H1 (cell line): ENCODE measurements at regions not wholly inside any gene's neighbourhood (a gene's known extent, or its start where the extent isn't known, plus 50 kb on each side); places are given as distances from the start of the nearest gene placed in this dataset.

ENCODE experiments used
- CTCF ChIA-PET: fragments of 300-600 bp; sonication (Branson Sonifier 250); formaldehyde crosslinking; loops from one replicate; lab custom pipeline; 2021; ENCODE audit not compliant: partially characterized antibody; lab: Charles Lee
- POLR2A ChIA-PET: fragments of 300-600 bp; sonication (Branson Sonifier 250); formaldehyde crosslinking; loops from one replicate; lab custom pipeline; 2021; ENCODE audit warnings: inconsistent platforms; ENCODE audit not compliant: partially characterized antibody; lab: Charles Lee
- DNase-seq, 2 experiments: peaks; one replicate each; pipeline versions ENCODE4 v3.0.0 to v3.0.0-alpha.2; 2010 to 2022; ENCODE audit warnings: low spot score in 2 of 2, low read depth in 1 of 2, mixed read lengths in 1 of 2
- FAIRE-seq: peaks from 2 replicates; lab custom pipeline; 2011; peaks lifted over from hg19 to GRCh38; lab: Jason Lieb, UNC
- H2AFZ ChIP-seq: 2 replicates; pipeline ENCODE4 v1.8.1; 2012; ENCODE audit warnings: low read length, inconsistent platforms
- H2AK5ac ChIP-seq: 2 replicates; pipeline ENCODE4 v1.6.1; 2013; ENCODE audit warnings: low read depth, low read length
- H2BK120ac ChIP-seq: replicated peaks from 2 replicates; pipeline ENCODE3; 2013; ENCODE audit warnings: low read depth, low read length, inconsistent platforms
- H2BK12ac ChIP-seq: 2 replicates; pipeline ENCODE4 v1.6.1; 2013; ENCODE audit warnings: low read depth, low read length
- H2BK15ac ChIP-seq: 2 replicates; pipeline ENCODE4 v1.6.1; 2013; ENCODE audit warnings: low read length
- H2BK20ac ChIP-seq: 2 replicates; pipeline ENCODE4 v1.6.1; 2013; ENCODE audit warnings: low read length
- H2BK5ac ChIP-seq: 2 replicates; pipeline ENCODE4 v1.6.1; 2013; ENCODE audit warnings: low read depth, low read length
- H3K14ac ChIP-seq: 2 replicates; pipeline ENCODE4 v1.6.1; 2013; ENCODE audit warnings: inconsistent platforms; ENCODE audit not compliant: insufficient read length
- H3K18ac ChIP-seq: 2 replicates; pipeline ENCODE4 v1.6.1; 2013; ENCODE audit warnings: low read length; ENCODE audit errors: extremely low read depth
- H3K23ac ChIP-seq: 2 replicates; pipeline ENCODE4 v1.6.1; 2013; ENCODE audit warnings: inconsistent platforms; ENCODE audit not compliant: insufficient read length
- H3K23me2 ChIP-seq: 2 replicates; pipeline ENCODE4 v1.6.1; 2013; ENCODE audit warnings: low read depth, low read length
- H3K27ac ChIP-seq: 2 replicates; pipeline ENCODE4 v1.6.1; 2011; ENCODE audit warnings: low read depth, low read length, inconsistent platforms
- H3K27me3 ChIP-seq, 4 experiments: replicated peaks in 1 of 4; 1 replicate in 1 of 4; 2 replicates in 3 of 4; pipeline versions ENCODE4 v1.6.1 to v1.8.1; 2011 to 2013; ENCODE audit warnings: low read length in 3 of 4, mild to moderate bottlenecking in 3 of 4, inconsistent platforms in 2 of 4, mixed read lengths in 2 of 4, moderate library complexity in 1 of 4; ENCODE audit not compliant: control insufficient read depth in 3 of 4, insufficient read depth in 3 of 4; ENCODE audit errors: extremely low read depth in 1 of 4
- H3K36me3 ChIP-seq, 4 experiments: 2 replicates each; pipeline versions ENCODE4 v1.6.1 to v1.8.1; 2011 to 2013; ENCODE audit warnings: mild to moderate bottlenecking in 4 of 4, low read length in 3 of 4, moderate library complexity in 2 of 4, control low read depth in 1 of 4, inconsistent platforms in 1 of 4; ENCODE audit not compliant: insufficient read depth in 4 of 4, control insufficient read depth in 2 of 4
- H3K4ac ChIP-seq: replicated peaks from 2 replicates; pipeline ENCODE3; 2013; ENCODE audit warnings: low read length, low read depth, mixed read lengths, inconsistent platforms; ENCODE audit not compliant: insufficient read length
- H3K4me1 ChIP-seq, 4 experiments: replicated peaks in 1 of 4; 1 replicate in 1 of 4; 2 replicates in 3 of 4; pipeline versions ENCODE4 v1.6.1 to v1.8.1; 2011 to 2013; ENCODE audit warnings: low read length in 3 of 4, inconsistent platforms in 2 of 4, mixed read lengths in 1 of 4; ENCODE audit not compliant: insufficient read depth in 4 of 4, control insufficient read depth in 3 of 4
- H3K4me2 ChIP-seq, 2 experiments: 2 replicates each; pipeline versions ENCODE4 v1.6.1 to v1.8.1; 2011 to 2013; ENCODE audit warnings: low read depth in 2 of 2, low read length in 2 of 2, control low read depth in 1 of 2, inconsistent platforms in 1 of 2, mild to moderate bottlenecking in 1 of 2; ENCODE audit not compliant: insufficient read depth in 1 of 2
- H3K4me3 ChIP-seq, 4 experiments: fragments of 200-600, 300-600 bp in 1 of 4; sonication (generic), shearing (Covaris generic), sonication (Bioruptor Twin) in 1 of 4; 2 replicates each; pipeline versions ENCODE4 v1.5.1 to v1.8.1; 2011 to 2016; ENCODE audit warnings: low read length in 4 of 4, low read depth in 3 of 4, control low read depth in 2 of 4, inconsistent platforms in 2 of 4, mild to moderate bottlenecking in 2 of 4, mixed read lengths in 1 of 4, moderate library complexity in 1 of 4; ENCODE audit not compliant: insufficient read depth in 2 of 4; ENCODE audit errors: extremely low read depth in 1 of 4
- H3K56ac ChIP-seq: replicated peaks from 2 replicates; pipeline ENCODE3; 2013; ENCODE audit warnings: low read depth, mild to moderate bottlenecking, mixed read lengths, low read length, inconsistent platforms; ENCODE audit not compliant: insufficient read length
- H3K79me1 ChIP-seq: 2 replicates; pipeline ENCODE4 v1.6.1; 2013; ENCODE audit warnings: low read depth, low read length, control low read depth
- H3K79me2 ChIP-seq, 2 experiments: 2 replicates each; pipeline versions ENCODE4 v1.6.1 to v1.8.1; 2012 to 2013; ENCODE audit warnings: low read length in 2 of 2, mild to moderate bottlenecking in 2 of 2, inconsistent platforms in 1 of 2; ENCODE audit not compliant: insufficient read depth in 2 of 2, control insufficient read depth in 1 of 2
- H3K9ac ChIP-seq, 4 experiments: replicated peaks in 1 of 4; 1 replicate in 1 of 4; 2 replicates in 3 of 4; pipeline versions ENCODE4 v1.6.1 to v1.8.1; 2011 to 2013; ENCODE audit warnings: low read depth in 3 of 4, low read length in 3 of 4, control low read depth in 2 of 4, mild to moderate bottlenecking in 2 of 4, moderate library complexity in 2 of 4, inconsistent platforms in 1 of 4; ENCODE audit errors: extremely low read depth in 1 of 4
- H3K9me3 ChIP-seq, 2 experiments: 2 replicates each; pipeline versions ENCODE4 v1.6.1 to v1.8.1; 2012 to 2013; ENCODE audit warnings: mild to moderate bottlenecking in 2 of 2, moderate library complexity in 2 of 2, control low read depth in 1 of 2, inconsistent platforms in 1 of 2, low read depth in 1 of 2, low read length in 1 of 2, mixed read lengths in 1 of 2; ENCODE audit not compliant: insufficient read depth in 2 of 2
- H4K20me1 ChIP-seq, 2 experiments: replicated peaks in 1 of 2; 2 replicates each; pipeline versions ENCODE3 to v1.8.1; 2011 to 2013; ENCODE audit warnings: inconsistent platforms in 2 of 2, low read length in 2 of 2, mild to moderate bottlenecking in 1 of 2; ENCODE audit not compliant: insufficient read depth in 2 of 2, control insufficient read depth in 1 of 2
- H4K5ac ChIP-seq: 2 replicates; pipeline ENCODE4 v1.6.1; 2013; ENCODE audit warnings: low read length, low read depth, mixed read lengths, inconsistent platforms; ENCODE audit not compliant: insufficient read length
- H4K8ac ChIP-seq: 2 replicates; pipeline ENCODE4 v1.8.0; 2013; ENCODE audit warnings: mild to moderate bottlenecking, moderate library complexity, low read length, inconsistent platforms; ENCODE audit not compliant: insufficient read depth; ENCODE audit errors: extremely low read depth
- H4K91ac ChIP-seq: replicated peaks from 2 replicates; pipeline ENCODE3; 2013; ENCODE audit warnings: low read length, mixed read lengths, inconsistent platforms; ENCODE audit not compliant: insufficient read length
- BACH1 ChIP-seq: IDR thresholded peaks from 2 replicates; pipeline ENCODE4 v1.6.1; 2012; ENCODE audit warnings: low read length, improper control_type of control experiment
- BRCA1 ChIP-seq: IDR thresholded peaks from 2 replicates; pipeline ENCODE4 v1.6.1; 2012; ENCODE audit warnings: low read depth, low read length, improper control_type of control experiment
- HDAC6 ChIP-seq: IDR thresholded peaks from one replicate; pipeline ENCODE4 v1.7.1; 2012; ENCODE audit warnings: low read depth, mild to moderate bottlenecking, inconsistent platforms, low read length, moderate library complexity
- NRF1 ChIP-seq: IDR thresholded peaks from 2 replicates; pipeline ENCODE4 v1.6.1; 2011; ENCODE audit warnings: mild to moderate bottlenecking, low read depth, low read length, improper control_type of control experiment
- TAF1 ChIP-seq: IDR thresholded peaks from 2 replicates; pipeline ENCODE4 v1.6.1; 2011; ENCODE audit warnings: mild to moderate bottlenecking, low read depth, low read length
- WGBS, 2 experiments: shearing (Covaris generic) in 1 of 2; methylation state at CpG; one replicate each; pipeline versions ENCODE4 v1.1.6 to v1.1.7; 2013 to 2015; ENCODE audit warnings: low lambda C conversion rate in 2 of 2, mixed read lengths in 2 of 2, inconsistent platforms in 1 of 2, low coverage in 1 of 2, missing lambda C conversion rate in 1 of 2; ENCODE audit not compliant: insufficient replicate concordance in 2 of 2, insufficient coverage in 1 of 2, insufficient read length in 1 of 2; ENCODE audit errors: extremely low coverage in 1 of 2, missing lambda C conversion rate in 1 of 2; 5-methylcytosine and 5-hydroxymethylcytosine counted together

DNA sequence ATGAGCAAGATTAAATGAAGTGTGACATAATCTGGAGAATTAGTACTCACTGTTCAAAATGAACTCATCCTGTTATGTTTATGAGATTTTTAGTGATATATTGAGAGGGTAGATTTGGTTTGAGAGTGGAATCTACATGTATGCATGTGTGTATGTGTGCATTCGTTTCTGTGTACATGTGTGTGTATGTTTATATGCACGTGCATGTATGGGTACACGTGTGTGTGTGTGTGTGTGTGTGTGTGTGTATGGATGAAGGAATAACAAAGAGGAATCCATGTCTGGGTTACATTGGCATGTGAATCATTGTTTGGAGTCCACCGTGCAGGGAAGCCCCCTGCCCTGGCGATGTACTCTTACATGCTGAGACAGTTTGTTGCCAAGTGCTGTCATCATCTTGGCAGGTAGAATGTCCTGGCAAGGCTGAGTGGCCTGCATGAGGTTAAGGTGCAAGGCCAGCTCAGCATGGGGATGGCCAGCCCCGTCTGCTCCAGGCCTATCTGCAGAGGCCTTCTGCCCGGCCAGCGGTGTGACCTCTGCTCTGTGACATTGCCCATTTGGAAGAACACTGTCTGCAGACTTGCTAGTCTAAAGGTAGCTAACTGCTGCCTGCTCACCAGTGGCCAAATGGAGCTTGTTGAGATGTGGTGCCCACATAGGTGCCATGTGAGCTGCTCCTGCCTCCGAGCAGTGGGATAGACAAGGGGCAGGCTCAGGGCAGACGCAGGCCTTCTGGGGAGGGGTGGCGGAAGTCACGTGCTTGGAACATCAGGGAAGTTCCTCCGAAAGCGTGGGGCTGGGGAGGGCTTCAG, 222.3 kb downstream of the TEX29 start:
- Histone ChIP-seq H3K4me1 (peaks cover 0 to 5% (median 3%) of the 10 kb centered on the region in 4 experiments; a peak in 5 of 7 replicates), H3K27ac (no peak overlapping the region), H3K27me3 (peaks cover 0 to 2% (median under 1%) of the 10 kb centered on the region in 4 experiments; a peak in 1 of 7 replicates), H3K79me1 (no peaks in the 10 kb centered on the region), H2AFZ (no peak overlapping the region), H4K91ac (peak overlapping the region; percentile 41), H3K9ac (no peak overlapping the region), H2BK5ac (no peak overlapping the region), H3K79me2 (no peaks in the 10 kb centered on the region), H3K4me3 (no peak overlapping the region), H3K36me3 (no peaks in the 10 kb centered on the region), H2AK5ac (no peak overlapping the region), H3K18ac (peak overlapping the region; percentile 7; the same call in 1 of the 2 replicates), H2BK15ac (peak overlapping the region; percentile 67; the same call in 1 of the 2 replicates), H3K14ac (no peak overlapping the region), H3K4me2 (no peak overlapping the region), H3K4ac (peak overlapping the region; percentile 63), H3K9me3 (no peaks in the 10 kb centered on the region), H2BK12ac (no peak overlapping the region), H3K23me2 (no peaks in the 10 kb centered on the region), H4K5ac (no peak overlapping the region), H2BK20ac (no peak overlapping the region), H4K8ac (peak overlapping the region; percentile 17; the same call in 1 of the 2 replicates), H4K20me1 (no peaks in the 10 kb centered on the region), H2BK120ac (no peak overlapping the region), H3K23ac (no peak overlapping the region), H3K56ac (no peak overlapping the region)
- ChIA-PET CTCF (interaction anchor here (1.3 to 1.4 kb wide), 2 partner anchors 68 to 116 kb away, joined by 3 to 5 read pairs; no protein-coding TSS in a partner anchor), POLR2A (no interaction called here)
- FAIRE-seq = no peak
- WGBS, 2 experiments = 89% methylated on average over 14 of the region's 14 CpGs; no CpG with 5 or more reads in 1 of the 2 experiments
- no peak for DNase-seq
- TF ChIP-seq TAF1 (no peak), NRF1 (no peak), BRCA1 (no peak), HDAC6 (no peak), BACH1 (no peak)
